ENCODE measurements at regions not wholly inside any gene's neighbourhood (a gene's known extent, or its start where the extent isn't known, plus 50 kb on each side); places are given as distances from the start of the nearest gene placed in this dataset.

DNA sequence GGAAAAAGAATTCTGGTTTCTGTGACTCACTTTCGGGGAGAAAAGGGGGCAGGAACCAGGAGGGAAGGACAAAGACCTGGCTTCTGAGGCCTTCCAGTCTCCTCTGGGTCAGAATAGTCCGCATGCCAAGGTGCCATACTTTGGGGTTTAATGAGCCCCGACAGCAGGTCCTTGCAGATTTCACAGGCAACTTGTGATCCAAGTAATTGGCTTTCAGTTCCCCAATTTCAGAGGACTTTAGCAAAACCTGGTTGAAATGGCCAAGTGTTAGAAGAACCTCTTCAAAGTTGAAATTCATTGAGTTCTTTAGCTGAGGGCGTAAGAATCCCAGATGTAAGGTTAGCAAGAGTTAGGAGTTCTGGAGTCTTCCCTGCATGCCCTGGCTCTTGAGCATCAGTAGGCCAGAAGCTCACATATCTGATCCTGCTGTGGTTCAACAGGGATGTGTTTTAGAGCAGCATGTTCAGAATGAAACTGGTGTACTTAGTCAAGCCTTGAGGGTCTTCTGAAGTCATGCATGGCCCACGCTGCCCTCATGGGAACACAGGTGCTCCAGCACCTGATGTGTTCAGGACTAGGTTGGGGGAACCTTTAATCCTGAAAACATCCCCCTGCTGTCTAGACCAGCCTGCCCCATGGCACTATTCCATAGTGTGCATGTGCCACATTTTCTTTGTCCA is 143.0 kb downstream of the NUP35 start:
- no peak for TF ChIP-seq POLR2A (IDR thresholded peaks at IDR 0.05)
- TF ChIP-seq, protein P1, sequence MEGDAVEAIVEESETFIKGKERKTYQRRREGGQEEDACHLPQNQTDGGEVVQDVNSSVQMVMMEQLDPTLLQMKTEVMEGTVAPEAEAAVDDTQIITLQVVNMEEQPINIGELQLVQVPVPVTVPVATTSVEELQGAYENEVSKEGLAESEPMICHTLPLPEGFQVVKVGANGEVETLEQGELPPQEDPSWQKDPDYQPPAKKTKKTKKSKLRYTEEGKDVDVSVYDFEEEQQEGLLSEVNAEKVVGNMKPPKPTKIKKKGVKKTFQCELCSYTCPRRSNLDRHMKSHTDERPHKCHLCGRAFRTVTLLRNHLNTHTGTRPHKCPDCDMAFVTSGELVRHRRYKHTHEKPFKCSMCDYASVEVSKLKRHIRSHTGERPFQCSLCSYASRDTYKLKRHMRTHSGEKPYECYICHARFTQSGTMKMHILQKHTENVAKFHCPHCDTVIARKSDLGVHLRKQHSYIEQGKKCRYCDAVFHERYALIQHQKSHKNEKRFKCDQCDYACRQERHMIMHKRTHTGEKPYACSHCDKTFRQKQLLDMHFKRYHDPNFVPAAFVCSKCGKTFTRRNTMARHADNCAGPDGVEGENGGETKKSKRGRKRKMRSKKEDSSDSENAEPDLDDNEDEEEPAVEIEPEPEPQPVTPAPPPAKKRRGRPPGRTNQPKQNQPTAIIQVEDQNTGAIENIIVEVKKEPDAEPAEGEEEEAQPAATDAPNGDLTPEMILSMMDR (IDR thresholded peaks at IDR 0.05), result no peak

All from thyroid gland (tissue), 4 donors.